ENCODE measurements at regions not wholly inside any gene's neighbourhood (a gene's known extent, or its start where the extent isn't known, plus 50 kb on each side); places are given as distances from the start of the nearest gene placed in this dataset.

DNA sequence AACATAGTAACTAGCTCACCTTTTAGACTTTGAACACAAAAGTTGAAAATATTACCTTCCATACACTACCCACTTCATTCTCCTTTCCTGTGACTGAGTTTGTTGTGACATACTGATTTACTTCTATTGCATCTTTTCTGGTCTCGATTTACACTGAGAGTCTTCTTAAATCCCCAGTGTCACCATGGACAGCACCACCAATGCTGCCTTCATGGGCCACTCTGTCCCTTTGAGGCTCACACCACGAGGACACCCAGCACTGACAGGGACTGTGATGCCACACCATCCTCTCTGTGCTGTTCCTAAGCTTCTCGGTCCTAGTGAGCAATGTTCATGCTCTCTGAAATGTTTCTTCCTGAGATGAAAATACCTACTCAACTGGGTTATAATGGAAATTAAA, 337.1 kb upstream of the IRAK1BP1 start:
- TF ChIP-seq, protein P1, sequence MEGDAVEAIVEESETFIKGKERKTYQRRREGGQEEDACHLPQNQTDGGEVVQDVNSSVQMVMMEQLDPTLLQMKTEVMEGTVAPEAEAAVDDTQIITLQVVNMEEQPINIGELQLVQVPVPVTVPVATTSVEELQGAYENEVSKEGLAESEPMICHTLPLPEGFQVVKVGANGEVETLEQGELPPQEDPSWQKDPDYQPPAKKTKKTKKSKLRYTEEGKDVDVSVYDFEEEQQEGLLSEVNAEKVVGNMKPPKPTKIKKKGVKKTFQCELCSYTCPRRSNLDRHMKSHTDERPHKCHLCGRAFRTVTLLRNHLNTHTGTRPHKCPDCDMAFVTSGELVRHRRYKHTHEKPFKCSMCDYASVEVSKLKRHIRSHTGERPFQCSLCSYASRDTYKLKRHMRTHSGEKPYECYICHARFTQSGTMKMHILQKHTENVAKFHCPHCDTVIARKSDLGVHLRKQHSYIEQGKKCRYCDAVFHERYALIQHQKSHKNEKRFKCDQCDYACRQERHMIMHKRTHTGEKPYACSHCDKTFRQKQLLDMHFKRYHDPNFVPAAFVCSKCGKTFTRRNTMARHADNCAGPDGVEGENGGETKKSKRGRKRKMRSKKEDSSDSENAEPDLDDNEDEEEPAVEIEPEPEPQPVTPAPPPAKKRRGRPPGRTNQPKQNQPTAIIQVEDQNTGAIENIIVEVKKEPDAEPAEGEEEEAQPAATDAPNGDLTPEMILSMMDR (IDR thresholded peaks at IDR 0.05) = no peak
- TF ChIP-seq POLR2A (IDR thresholded peaks at IDR 0.05) = no peak

All from thyroid gland (tissue), 4 donors.